K562 (cell line): ENCODE measurements at regions not wholly inside any gene's neighbourhood (a gene's known extent, or its start where the extent isn't known, plus 50 kb on each side); places are given as distances from the start of the nearest gene placed in this dataset.

Source experiments
- ATAC-seq: fragments of 200-7000 bp; cut with Tn5 transposase; 3 replicates; pipeline ENCODE4 v1.9.1; 2020; ENCODE audit warnings: moderate library complexity
- BruUV-seq: library from RNA; stranded (reverse); fragments of 400-500 nt; replicated peaks from 2 replicates; lab custom pipeline; 2021; lab: Mats Ljungman, UMichigan
- CTCF ChIA-PET: fragments of 300-600 bp; formaldehyde crosslinking; extraction: SDS; loops from one replicate; lab custom pipeline; 2021; ENCODE audit warnings: low intra/inter-chr PET ratio; lab: Yijun Ruan, JAX
- POLR2A ChIA-PET: fragments of 300-600, 350-650 bp; sonication (Branson Sonifier 250); formaldehyde crosslinking; extraction: SDS; loops from one replicate; lab custom pipeline; 2021; ENCODE audit warnings: antibody characterized with exemption, inconsistent platforms; lab: Yijun Ruan, JAX
- DNase-seq, 4 experiments: peaks; one replicate each; pipeline versions ENCODE4 v3.0.0 to v3.0.0-alpha.2; 2011 to 2018; ENCODE audit warnings: low spot score in 3 of 4, mixed read lengths in 3 of 4; ENCODE audit errors: extremely low read depth in 1 of 4
- FAIRE-seq: peaks from 2 replicates; lab custom pipeline; 2011; peaks lifted over from hg19 to GRCh38; lab: Jason Lieb, UNC
- H2AFZ ChIP-seq: 2 replicates; pipeline ENCODE4 v1.6.0; 2011; ENCODE audit warnings: low read depth, low read length, control low read depth, inconsistent platforms
- H3K27ac ChIP-seq: fragments of 200-600 bp; 3 replicates; pipeline ENCODE4 v1.8.0; 2011; ENCODE audit warnings: low read depth, mild to moderate bottlenecking, control low read depth, inconsistent platforms, low read length, moderate library complexity, mixed read lengths; ENCODE audit errors: extremely low read depth
- H3K27me3 ChIP-seq, 2 experiments: fragments of 300-600 bp in 1 of 2; 2 replicates in 1 of 2; 3 replicates in 1 of 2; pipeline versions ENCODE4 v1.6.0 to v1.8.0; 2011; ENCODE audit warnings: inconsistent platforms in 2 of 2, low read length in 2 of 2, mild to moderate bottlenecking in 1 of 2, mixed read lengths in 1 of 2, moderate library complexity in 1 of 2; ENCODE audit not compliant: control insufficient read depth in 2 of 2, insufficient read depth in 2 of 2
- H3K36me3 ChIP-seq: fragments of 300-600 bp; 3 replicates; pipeline ENCODE4 v1.8.0; 2011; ENCODE audit warnings: mild to moderate bottlenecking, low read length, inconsistent platforms; ENCODE audit not compliant: control insufficient read depth, insufficient read depth
- H3K4me1 ChIP-seq, 2 experiments: fragments of 200-600 bp in 1 of 2; replicated peaks in 1 of 2; 2 replicates in 1 of 2; 3 replicates in 1 of 2; pipeline versions ENCODE4 v1.5.1 to v1.8.0; 2011; ENCODE audit warnings: inconsistent platforms in 2 of 2, low read length in 2 of 2, mild to moderate bottlenecking in 1 of 2, mixed read lengths in 1 of 2, moderate library complexity in 1 of 2; ENCODE audit not compliant: control insufficient read depth in 2 of 2, insufficient read depth in 2 of 2
- H3K4me2 ChIP-seq: 2 replicates; pipeline ENCODE4 v1.6.1; 2011; ENCODE audit warnings: low read length, control low read depth, inconsistent platforms, mixed read lengths; ENCODE audit not compliant: insufficient read depth
- H3K4me3 ChIP-seq: fragments of 200-600 bp; sonication (generic), shearing (Covaris generic); 2 replicates; pipeline ENCODE4 v1.5.1; 2016; ENCODE audit warnings: control low read depth, inconsistent platforms
- H3K79me2 ChIP-seq: fragments of 200-600 bp; 3 replicates; pipeline ENCODE4 v1.8.0; 2011; ENCODE audit warnings: low read length, inconsistent platforms; ENCODE audit not compliant: control insufficient read depth, insufficient read depth
- H3K9ac ChIP-seq, 2 experiments: 2 replicates each; pipeline versions ENCODE4 v1.6.0 to v1.6.1; 2011; ENCODE audit warnings: low read depth in 2 of 2, low read length in 2 of 2, control low read depth in 1 of 2, inconsistent platforms in 1 of 2, mild to moderate bottlenecking in 1 of 2, mixed read lengths in 1 of 2; ENCODE audit not compliant: insufficient read depth in 1 of 2
- H3K9me1 ChIP-seq: one replicate; pipeline ENCODE4 v1.6.0; 2011; ENCODE audit warnings: inconsistent platforms, mild to moderate bottlenecking, low read length, moderate library complexity; ENCODE audit not compliant: control insufficient read depth, insufficient read depth
- H3K9me3 ChIP-seq: replicated peaks from 2 replicates; pipeline ENCODE4 v1.5.1; 2011; ENCODE audit warnings: low read depth, low read length, inconsistent platforms; ENCODE audit not compliant: control insufficient read depth, insufficient read depth
- H4K20me1 ChIP-seq: replicated peaks from 2 replicates; pipeline ENCODE4 v1.6.1; 2011; ENCODE audit warnings: low read length, inconsistent platforms, mixed read lengths; ENCODE audit not compliant: control insufficient read depth, insufficient read depth
- KDM5B ChIP-seq: fragments of 200-600 bp; sonication (generic); IDR thresholded peaks from 2 replicates; pipeline ENCODE4 v1.6.1; 2012; ENCODE audit warnings: low read depth, mild to moderate bottlenecking, moderate library complexity, low read length, control low read depth, inconsistent platforms; ENCODE audit not compliant: insufficient replicate concordance
- MAFF ChIP-seq: IDR thresholded peaks from 2 replicates; pipeline ENCODE4 v1.6.1; 2012; ENCODE audit warnings: low read length, improper control_type of control experiment
- MAFG ChIP-seq: fragments of 450-650 bp; conservative IDR thresholded peaks from 2 replicates; pipeline ENCODE4 v1.6.1; 2016; ENCODE audit warnings: missing genetic modification characterization, missing compliant biosample characterization
- MAFK ChIP-seq: IDR thresholded peaks from 2 replicates; pipeline ENCODE4 v1.6.1; 2011; ENCODE audit warnings: low read length, improper control_type of control experiment
- MIER1 ChIP-seq: fragments of 450-650 bp; IDR thresholded peaks from 2 replicates; pipeline ENCODE4 v1.6.1; 2016; ENCODE audit warnings: antibody characterized with exemption, mild to moderate bottlenecking, low read depth
- ZNF316 ChIP-seq: fragments of 450-650 bp; IDR thresholded peaks from 2 replicates; pipeline ENCODE4 v1.6.1; 2016
- WGBS: fragments of 100-300 bp; shearing (Covaris generic); methylation state at CpG from one replicate; pipeline ENCODE4 v1.1.6; 2016; ENCODE audit warnings: low coverage, mixed read lengths; ENCODE audit not compliant: insufficient coverage; ENCODE audit errors: missing lambda C conversion rate; 5-methylcytosine and 5-hydroxymethylcytosine counted together
- in situ Hi-C: fragments of 300-500 bp; cut with MboI; formaldehyde crosslinking; loops from 4 replicates; pipeline ENCODE4 v1.15.0; 2018; ENCODE audit warnings: inconsistent platforms, mixed read lengths
- intact Hi-C: fragments of 100-400 bp; cut with micrococcal nuclease; formaldehyde crosslinking; loops from 2 replicates; pipeline ENCODE4 v1.14.2; 2022
- TF ChIP-seq, protein P1 (sequence below): IDR thresholded peaks from 3 replicates; pipeline ENCODE4 v1.6.1; 2011; ENCODE audit warnings: borderline replicate concordance, mild to moderate bottlenecking; ENCODE audit not compliant: insufficient read length, insufficient read depth

DNA sequence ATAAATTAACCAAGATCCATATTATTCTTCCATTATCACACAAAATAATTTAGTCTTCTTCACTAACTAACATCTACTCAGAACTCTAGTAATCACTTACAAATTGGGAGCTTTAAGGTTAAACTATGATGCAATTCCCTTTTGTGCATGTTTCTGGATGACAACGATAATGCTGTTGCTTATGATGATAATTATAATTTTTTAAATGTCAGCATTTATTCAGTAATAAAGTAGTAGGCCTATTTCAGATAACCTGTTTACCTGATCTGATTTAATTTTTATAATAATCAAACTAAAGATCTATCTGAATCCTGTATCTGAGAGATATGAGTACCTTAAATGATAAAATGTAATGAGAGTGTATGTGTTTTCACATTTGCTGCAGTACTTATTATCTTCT is 507.8 kb upstream of the GRID2 start:
- in situ Hi-C loops (no loop called here), intact Hi-C loops (no loop called here)
- no peaks in the 10 kb centered on the region for H3K9me1 ChIP-seq
- POLR2A ChIA-PET, result no interaction called here
- TF ChIP-seq, protein P1, sequence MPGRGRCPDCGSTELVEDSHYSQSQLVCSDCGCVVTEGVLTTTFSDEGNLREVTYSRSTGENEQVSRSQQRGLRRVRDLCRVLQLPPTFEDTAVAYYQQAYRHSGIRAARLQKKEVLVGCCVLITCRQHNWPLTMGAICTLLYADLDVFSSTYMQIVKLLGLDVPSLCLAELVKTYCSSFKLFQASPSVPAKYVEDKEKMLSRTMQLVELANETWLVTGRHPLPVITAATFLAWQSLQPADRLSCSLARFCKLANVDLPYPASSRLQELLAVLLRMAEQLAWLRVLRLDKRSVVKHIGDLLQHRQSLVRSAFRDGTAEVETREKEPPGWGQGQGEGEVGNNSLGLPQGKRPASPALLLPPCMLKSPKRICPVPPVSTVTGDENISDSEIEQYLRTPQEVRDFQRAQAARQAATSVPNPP, result no peak
- peak; percentile 47 for TF ChIP-seq ZNF316
- TF ChIP-seq, all 486 proteins: peak for 1
- no peaks in the 10 kb centered on the region; the same call in 1 of the 2 replicates for H3K9me3 ChIP-seq
- no peaks in the 10 kb centered on the region for H3K36me3 ChIP-seq
- no peak overlapping the region for H3K27ac ChIP-seq
- FAIRE-seq, result no peak
- no TSS peak for BruUV-seq
- ATAC-seq, result no peak
- no peak for DNase-seq
- 0% methylated on average over 1 of the region's 1 CpG for WGBS
- CTCF ChIA-PET, result no interaction called here
- H3K4me3 ChIP-seq, result no peak overlapping the region
- no peaks in the 10 kb centered on the region for H3K4me1 ChIP-seq
- H3K27me3 ChIP-seq, result no peaks in the 10 kb centered on the region
- H3K79me2 ChIP-seq, result no peaks in the 10 kb centered on the region
- H3K9ac ChIP-seq, result no peak overlapping the region
- no peak overlapping the region for H2AFZ ChIP-seq
- no peak overlapping the region for H3K4me2 ChIP-seq
- H4K20me1 ChIP-seq, result no peaks in the 10 kb centered on the region

DNA sequence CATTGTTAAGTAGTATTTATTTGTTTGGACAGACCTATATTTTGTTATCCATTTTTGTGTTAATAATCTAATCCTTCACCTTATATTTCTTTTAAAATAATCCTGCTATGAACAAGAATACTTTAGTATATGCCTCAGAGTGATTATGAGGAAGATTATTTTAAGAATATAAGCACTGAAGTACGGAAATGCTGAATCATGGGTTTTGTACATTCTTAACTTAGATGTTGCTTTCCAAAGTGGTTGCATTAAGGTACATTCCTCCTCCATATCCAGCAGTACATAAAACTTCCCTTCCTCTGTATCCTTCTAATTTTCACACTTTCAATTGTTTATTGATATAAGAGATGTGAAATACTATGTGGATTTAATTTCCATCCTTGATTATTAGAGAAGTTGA is 491.4 kb upstream of the GRID2 start:
- no peak for ATAC-seq
- in situ Hi-C loops, result no loop called here

More for the DNA sequence above, 491.4 kb upstream of the GRID2 start:
- FAIRE-seq, result no peak
- TF ChIP-seq MIER1 (no peak), MAFF (peak; percentile 25; the same call in 1 of the 2 replicates), MAFG (tag) (peak; percentile 36; the same call in 1 of the 2 replicates), KDM5B (no peak), MAFK (peak; percentile 22; the same call in 1 of the 2 replicates), ZNF316 (peak; percentile 39)
- TF ChIP-seq, all 486 proteins: peak for 4
- Histone ChIP-seq H2AFZ (no peak overlapping the region), H3K9ac (no peak overlapping the region), H3K9me3 (no peaks in the 10 kb centered on the region), H3K27me3 (no peaks in the 10 kb centered on the region), H3K27ac (no peak overlapping the region), H3K4me1 (no peaks in the 10 kb centered on the region), H3K4me2 (no peak overlapping the region), H4K20me1 (no peaks in the 10 kb centered on the region), H3K36me3 (no peaks in the 10 kb centered on the region), H3K9me1 (no peaks in the 10 kb centered on the region), H3K4me3 (no peak overlapping the region), H3K79me2 (no peaks in the 10 kb centered on the region)
- 0% methylated on average over 1 of the region's 1 CpG for WGBS
- BruUV-seq, result no TSS peak
- CTCF ChIA-PET, result no interaction called here
- intact Hi-C loops, result no loop called here
- POLR2A ChIA-PET, result no interaction called here
- no peak for DNase-seq
